HG03342 (cell line): ENCODE measurements at regions not wholly inside any gene's neighbourhood (a gene's known extent, or its start where the extent isn't known, plus 50 kb on each side); places are given as distances from the start of the nearest gene placed in this dataset.

Source experiments
- ATAC-seq: cut with Tn5 transposase; IDR thresholded peaks from one replicate; pipeline ENCODE4 v1.9.1; 2021; ENCODE audit warnings: mild to moderate bottlenecking, moderate library complexity; ENCODE audit not compliant: unreplicated experiment

- ATAC-seq, result no peak
Measured at GRCh38 chr16:85416228-85417109, 196.7 kb upstream of the GSE1 start.

- no peak for ATAC-seq
Measured at GRCh38 chr16:85417156-85417860, 195.8 kb upstream of the GSE1 start.

- no peak for ATAC-seq
Measured at GRCh38 chr16:85418978-85419491, 194.1 kb upstream of the GSE1 start.

GRCh38 chr16:85419503-85420408, 193.4 kb upstream of the GSE1 start:
- no peak for ATAC-seq

GRCh38 chr16:85420501-85421337, 192.4 kb upstream of the GSE1 start:
- no peak for ATAC-seq

GRCh38 chr16:85421338-85422195, 191.6 kb upstream of the GSE1 start:
- ATAC-seq, result no peak

GRCh38 chr16:85422196-85422631, 190.9 kb upstream of the GSE1 start:
- ATAC-seq, result no peak

GRCh38 chr16:85422632-85423550, 190.2 kb upstream of the GSE1 start:
- ATAC-seq, result no peak

- no peak for ATAC-seq
Measured at GRCh38 chr16:85423631-85424030, 189.5 kb upstream of the GSE1 start.

- ATAC-seq, result no peak
Measured at GRCh38 chr16:85424260-85425073, 188.7 kb upstream of the GSE1 start.

- ATAC-seq, result no peak
Measured at GRCh38 chr16:85425074-85425662, 188.0 kb upstream of the GSE1 start.

- ATAC-seq, result no peak
Measured at GRCh38 chr16:85426806-85427205, 186.3 kb upstream of the GSE1 start.

- ATAC-seq, result no peak
Measured at GRCh38 chr16:85428168-85428898, 184.8 kb upstream of the GSE1 start.

- no peak for ATAC-seq
Measured at GRCh38 chr16:85428899-85429775, 184.0 kb upstream of the GSE1 start.
